ENCODE measurements at regions not wholly inside any gene's neighbourhood (a gene's known extent, or its start where the extent isn't known, plus 50 kb on each side); places are given as distances from the start of the nearest gene placed in this dataset.

GRCh38 chr7:67371429-67372305 lies 375.0 kb downstream of the TYW1 start:
- TF ChIP-seq POLR2AphosphoS5 (IDR thresholded peaks at IDR 0.05; ENCODE audit: borderline replicate concordance, low read depth, low read length) (no peak), EZH2 (IDR thresholded peaks at IDR 0.05) (no peak), FOXP2 (optimal IDR thresholded peaks at IDR 0.05; ENCODE audit: control extremely low read depth, extremely low read length, insufficient read depth) (no peak)
